ENCODE measurements at regions not wholly inside any gene's neighbourhood (a gene's known extent, or its start where the extent isn't known, plus 50 kb on each side); places are given as distances from the start of the nearest gene placed in this dataset.

DNA sequence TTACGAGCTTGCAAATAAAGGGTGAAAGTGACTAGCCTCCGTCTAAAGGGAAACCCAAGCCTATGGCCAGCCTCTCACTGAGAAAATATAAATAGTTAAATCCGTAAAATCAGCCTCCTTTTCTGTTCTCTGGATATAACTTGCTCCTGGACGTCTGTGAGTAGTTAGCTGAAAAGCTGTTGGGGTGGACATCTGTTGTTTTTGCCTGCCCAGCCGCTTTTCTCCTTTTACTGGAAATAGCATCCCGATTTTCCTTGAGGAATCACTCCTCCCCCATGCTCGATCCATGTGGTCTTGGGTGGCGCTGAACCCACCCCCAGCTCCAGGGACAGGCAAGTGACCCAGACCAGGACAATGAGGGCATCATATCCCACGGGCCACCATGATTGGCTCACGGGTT is 291.5 kb upstream of the ZNF507 start:
- Histone ChIP-seq H3K14ac (ENCODE audit: insufficient read length) (no peak overlapping the region), H3K23me2 (ENCODE audit: low read depth, low read length) (no peaks in the 10 kb centered on the region), H2AFZ (ENCODE audit: low read length) (no peak overlapping the region), H2BK120ac (replicated peaks; ENCODE audit: low read depth, low read length) (no peak overlapping the region), H3K79me2 (ENCODE audit: control insufficient read depth in 1 of 2, insufficient read depth in 2 of 2, low read length in 2 of 2) (no peaks in the 10 kb centered on the region), H3K4me1 (replicated peaks in 1 of 4; ENCODE audit: control insufficient read depth in 3 of 4, insufficient read depth in 4 of 4, low read length in 3 of 4) (peaks cover 0 to 4% (median 1%) of the 10 kb centered on the region in 4 experiments; a peak in 2 of 7 replicates), H3K4me3 (ENCODE audit: extremely low read depth in 1 of 4, insufficient read depth in 2 of 4, low read depth in 3 of 4, low read length in 4 of 4) (no peak overlapping the region), H3K4ac (replicated peaks; ENCODE audit: insufficient read length, low read depth, low read length) (no peak overlapping the region), H3K9ac (replicated peaks in 1 of 4; ENCODE audit: extremely low read depth in 1 of 4, low read depth in 3 of 4, low read length in 3 of 4) (no peak overlapping the region), H2BK15ac (ENCODE audit: low read length) (no peak overlapping the region), H2BK12ac (ENCODE audit: low read depth, low read length) (no peak overlapping the region), H4K8ac (ENCODE audit: extremely low read depth, insufficient read depth, low read length) (no peak overlapping the region), H3K9me3 (ENCODE audit: insufficient read depth in 2 of 2, low read depth in 1 of 2, low read length in 1 of 2) (peaks cover 0 to 3% of the 10 kb centered on the region in 2 experiments; a peak in 1 of 4 replicates), H2BK20ac (ENCODE audit: low read length) (no peak overlapping the region), H4K20me1 (replicated peaks in 1 of 2; ENCODE audit: control insufficient read depth in 1 of 2, insufficient read depth in 2 of 2, low read length in 2 of 2) (no peaks in the 10 kb centered on the region), H4K91ac (replicated peaks; ENCODE audit: insufficient read length, low read length) (no peak overlapping the region), H3K27me3 (replicated peaks in 1 of 4; ENCODE audit: control insufficient read depth in 3 of 4, extremely low read depth in 1 of 4, insufficient read depth in 3 of 4, low read length in 3 of 4) (no peaks in the 10 kb centered on the region), H3K23ac (ENCODE audit: insufficient read length) (no peak overlapping the region), H3K27ac (ENCODE audit: low read depth, low read length) (no peak overlapping the region), H3K36me3 (ENCODE audit: control insufficient read depth in 2 of 4, insufficient read depth in 4 of 4, low read length in 3 of 4) (no peaks in the 10 kb centered on the region), H3K79me1 (ENCODE audit: low read depth, low read length) (no peaks in the 10 kb centered on the region), H3K18ac (ENCODE audit: extremely low read depth, low read length) (no peak overlapping the region), H3K56ac (replicated peaks; ENCODE audit: insufficient read length, low read depth, low read length) (no peak overlapping the region), H2BK5ac (ENCODE audit: low read depth, low read length) (no peak overlapping the region), H2AK5ac (ENCODE audit: low read depth, low read length) (no peak overlapping the region), H4K5ac (ENCODE audit: insufficient read length, low read depth, low read length) (no peak overlapping the region), H3K4me2 (ENCODE audit: insufficient read depth in 1 of 2, low read depth in 2 of 2, low read length in 2 of 2) (no peak overlapping the region)
- CTCF ChIA-PET (ENCODE audit: partially characterized antibody): interaction anchor here (0.8 to 1.3 kb wide), 3 partner anchors 9 to 20 kb away, joined by 3 to 4 read pairs (median 3); no protein-coding TSS in a partner anchor
- DNase-seq (ENCODE audit: low read depth in 1 of 2, low spot score in 2 of 2) (no peak), FAIRE-seq (no peak)
- WGBS, 2 experiments (ENCODE audit: extremely low coverage in 1 of 2, insufficient coverage in 1 of 2, insufficient read length in 1 of 2, insufficient replicate concordance in 2 of 2, low coverage in 1 of 2, low lambda C conversion rate in 2 of 2, missing lambda C conversion rate in 1 of 2): 90% methylated on average over 9 of the region's 10 CpGs; no CpG with 5 or more reads in 1 of the 2 experiments
- POLR2A ChIA-PET (ENCODE audit: partially characterized antibody): no interaction called here
- TF ChIP-seq SIN3A (conservative IDR thresholded peaks at IDR 0.05 in 1 of 2, IDR thresholded peaks at IDR 0.05 in 1 of 2; ENCODE audit: low read depth in 1 of 2, low read length in 2 of 2): no peak
- no peak for TF ChIP-seq CREB1 (IDR thresholded peaks at IDR 0.05)
- no peak for TF ChIP-seq SP1 (IDR thresholded peaks at IDR 0.05; ENCODE audit: low read depth, low read length)
- no peak for TF ChIP-seq POLR2AphosphoS5 (IDR thresholded peaks at IDR 0.05; ENCODE audit: low read depth, low read length)
- TF ChIP-seq RFX5 (IDR thresholded peaks at IDR 0.05; ENCODE audit: borderline replicate concordance, low read depth, low read length): no peak
- no peak for TF ChIP-seq TAF7 (optimal IDR thresholded peaks at IDR 0.05; ENCODE audit: borderline replicate concordance, low read depth, low read length)
- no peak for TF ChIP-seq EGR1 (IDR thresholded peaks at IDR 0.05; ENCODE audit: borderline replicate concordance, low read depth, low read length)
- no peak for TF ChIP-seq CBX5 (IDR thresholded peaks at IDR 0.05; ENCODE audit: low read depth, low read length)
- no peak for TF ChIP-seq SUZ12 (IDR thresholded peaks at IDR 0.05; ENCODE audit: low read length)
- TF ChIP-seq BRCA1 (IDR thresholded peaks at IDR 0.05; ENCODE audit: low read depth, low read length): no peak
- TF ChIP-seq, protein P1, sequence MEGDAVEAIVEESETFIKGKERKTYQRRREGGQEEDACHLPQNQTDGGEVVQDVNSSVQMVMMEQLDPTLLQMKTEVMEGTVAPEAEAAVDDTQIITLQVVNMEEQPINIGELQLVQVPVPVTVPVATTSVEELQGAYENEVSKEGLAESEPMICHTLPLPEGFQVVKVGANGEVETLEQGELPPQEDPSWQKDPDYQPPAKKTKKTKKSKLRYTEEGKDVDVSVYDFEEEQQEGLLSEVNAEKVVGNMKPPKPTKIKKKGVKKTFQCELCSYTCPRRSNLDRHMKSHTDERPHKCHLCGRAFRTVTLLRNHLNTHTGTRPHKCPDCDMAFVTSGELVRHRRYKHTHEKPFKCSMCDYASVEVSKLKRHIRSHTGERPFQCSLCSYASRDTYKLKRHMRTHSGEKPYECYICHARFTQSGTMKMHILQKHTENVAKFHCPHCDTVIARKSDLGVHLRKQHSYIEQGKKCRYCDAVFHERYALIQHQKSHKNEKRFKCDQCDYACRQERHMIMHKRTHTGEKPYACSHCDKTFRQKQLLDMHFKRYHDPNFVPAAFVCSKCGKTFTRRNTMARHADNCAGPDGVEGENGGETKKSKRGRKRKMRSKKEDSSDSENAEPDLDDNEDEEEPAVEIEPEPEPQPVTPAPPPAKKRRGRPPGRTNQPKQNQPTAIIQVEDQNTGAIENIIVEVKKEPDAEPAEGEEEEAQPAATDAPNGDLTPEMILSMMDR (IDR thresholded peaks at IDR 0.05; ENCODE audit: control extremely low read depth in 1 of 3, insufficient read depth in 1 of 3, low read depth in 1 of 3, low read length in 3 of 3): no peak
- no peak for TF ChIP-seq RXRA (IDR thresholded peaks at IDR 0.05; ENCODE audit: insufficient read depth, low read depth, low read length)
